SK-N-SH treated with all-trans-retinoic acid at 6 μM for 48 hours (cell line): ENCODE measurements at regions not wholly inside any gene's neighbourhood (a gene's known extent, or its start where the extent isn't known, plus 50 kb on each side); places are given as distances from the start of the nearest gene placed in this dataset.

Experiments
- ATAC-seq: fragments of 200-7000 bp; cut with Tn5 transposase; 3 replicates; pipeline ENCODE4 v1.9.1; 2020; ENCODE audit warnings: mild to moderate bottlenecking, moderate library complexity
- ARNTL ChIP-seq: fragments of 450-650 bp; formaldehyde crosslinking; IDR thresholded peaks from 2 replicates; pipeline ENCODE4 v1.5.0; 2020; ENCODE audit warnings: low read depth, mild to moderate bottlenecking, moderate library complexity, borderline replicate concordance
- BACH2 ChIP-seq: fragments of 250-450 bp; sonication (Bioruptor Pico); IDR thresholded peaks from 2 replicates; pipeline ENCODE4 v1.9.0; 2021; ENCODE audit warnings: mild to moderate bottlenecking, borderline replicate concordance
- CSDC2 ChIP-seq: fragments of 250-450 bp; sonication (Bioruptor Pico); IDR thresholded peaks from 2 replicates; pipeline ENCODE4 v1.5.0; 2020; ENCODE audit warnings: mild to moderate bottlenecking, moderate library complexity
- ESRRG ChIP-seq: fragments of 250-450 bp; sonication (Bioruptor Pico); IDR thresholded peaks from 2 replicates; pipeline ENCODE4 v1.6.1; 2021; ENCODE audit warnings: mild to moderate bottlenecking
- GLIS3 ChIP-seq: fragments of 250-450 bp; sonication (Bioruptor Pico); IDR thresholded peaks from 2 replicates; pipeline ENCODE4 v1.5.0; 2020; ENCODE audit warnings: mild to moderate bottlenecking, moderate library complexity
- ISL1 ChIP-seq: fragments of 250-450 bp; sonication (Bioruptor Pico); IDR thresholded peaks from 2 replicates; pipeline ENCODE4 v2.1.2; 2022; ENCODE audit warnings: mild to moderate bottlenecking, moderate library complexity
- OSR1 ChIP-seq: fragments of 250-450 bp; sonication (Bioruptor Pico); IDR thresholded peaks from 2 replicates; pipeline ENCODE4 v1.8.0; 2022; ENCODE audit warnings: moderate library complexity, mild to moderate bottlenecking, inconsistent platforms
- PPARA ChIP-seq: fragments of 250-450 bp; sonication (Bioruptor Pico); IDR thresholded peaks from 2 replicates; pipeline ENCODE4 v1.5.0; 2020; ENCODE audit warnings: mild to moderate bottlenecking, borderline replicate concordance
- RARB ChIP-seq: fragments of 250-450 bp; sonication (Bioruptor Pico); IDR thresholded peaks from 2 replicates; pipeline ENCODE4 v1.8.0; 2021; ENCODE audit warnings: mild to moderate bottlenecking, moderate library complexity
- TCF4 ChIP-seq: fragments of 250-450 bp; sonication (Bioruptor Pico); IDR thresholded peaks from 2 replicates; pipeline ENCODE4 v1.8.0; 2021; ENCODE audit warnings: mild to moderate bottlenecking, moderate library complexity, borderline replicate concordance
- TOX ChIP-seq: fragments of 250-450 bp; sonication (Bioruptor Pico); IDR thresholded peaks from 2 replicates; pipeline ENCODE4 v1.8.0; 2021; ENCODE audit warnings: mild to moderate bottlenecking, moderate library complexity, borderline replicate concordance
- ZC3H10 ChIP-seq: fragments of 250-450 bp; sonication (Bioruptor Pico); IDR thresholded peaks from 2 replicates; pipeline ENCODE4 v1.5.1; 2021; ENCODE audit warnings: mild to moderate bottlenecking, moderate library complexity
- ZFP30 ChIP-seq: fragments of 450-650 bp; formaldehyde crosslinking; IDR thresholded peaks from 2 replicates; pipeline ENCODE4 v1.5.0; 2022; ENCODE audit warnings: mild to moderate bottlenecking, moderate library complexity
- ZNF565 ChIP-seq: fragments of 450-650 bp; formaldehyde crosslinking; conservative IDR thresholded peaks from 2 replicates; pipeline ENCODE4 v1.5.0; 2020; ENCODE audit warnings: low read depth, mild to moderate bottlenecking, moderate library complexity
- ZNF70 ChIP-seq: fragments of 450-650 bp; formaldehyde crosslinking; IDR thresholded peaks from 2 replicates; pipeline ENCODE4 v1.5.0; 2020; ENCODE audit warnings: mild to moderate bottlenecking, moderate library complexity
- ZNF8 ChIP-seq: fragments of 450-650 bp; formaldehyde crosslinking; IDR thresholded peaks from 2 replicates; pipeline ENCODE4 v1.5.0; 2020; ENCODE audit warnings: mild to moderate bottlenecking, moderate library complexity
- TF ChIP-seq, protein P1 (sequence below): fragments of 250-450 bp; sonication (Bioruptor Pico); IDR thresholded peaks from 2 replicates; pipeline ENCODE4 v1.5.0; 2020; ENCODE audit warnings: mild to moderate bottlenecking, moderate library complexity
- TF ChIP-seq, protein P2 (sequence below): fragments of 250-450 bp; sonication (Bioruptor Pico); IDR thresholded peaks from 2 replicates; pipeline ENCODE4 v1.5.1; 2020; ENCODE audit warnings: low read depth, mild to moderate bottlenecking, moderate library complexity
- TF ChIP-seq, protein P3 (sequence below): fragments of 250-450 bp; sonication (Bioruptor Pico); IDR thresholded peaks from 2 replicates; pipeline ENCODE4 v1.5.1; 2021; ENCODE audit warnings: mild to moderate bottlenecking, moderate library complexity
- TF ChIP-seq, protein P4 (sequence below): fragments of 250-450 bp; sonication (Bioruptor Pico); IDR thresholded peaks from 2 replicates; pipeline ENCODE4 v1.8.0; 2021; ENCODE audit warnings: low read depth, mild to moderate bottlenecking, moderate library complexity, borderline replicate concordance
- TF ChIP-seq, protein P5 (sequence below): fragments of 250-450 bp; sonication (Bioruptor Pico); IDR thresholded peaks from 2 replicates; pipeline ENCODE4 v1.8.0; 2020; ENCODE audit warnings: mild to moderate bottlenecking, moderate library complexity, borderline replicate concordance

DNA sequence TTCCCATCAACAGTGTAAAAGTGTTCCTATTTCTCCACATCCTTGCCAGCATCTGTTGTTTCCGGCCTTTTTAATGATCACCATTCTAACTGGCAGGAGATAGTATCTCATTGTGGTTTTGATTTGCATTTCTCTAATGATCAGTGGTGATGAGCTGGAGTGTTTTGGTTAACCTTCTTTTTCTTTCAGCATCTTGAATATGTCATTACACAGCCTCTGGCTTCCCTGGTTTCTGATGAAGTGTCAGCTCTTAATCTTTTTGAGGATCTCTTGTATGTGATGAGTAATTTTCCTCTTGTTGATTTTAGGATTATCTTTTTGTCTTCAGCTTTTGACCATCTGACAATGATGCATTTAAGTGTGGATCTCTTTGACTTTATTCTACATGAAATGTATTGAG lies 133.2 kb upstream of the GRIK3 start:
- ATAC-seq, result no peak
- no peak for TF ChIP-seq OSR1 (CRISPR knock-in tag)
- no peak for TF ChIP-seq ZNF70 (CRISPR knock-in tag)
- no peak for TF ChIP-seq TCF4 (CRISPR knock-in tag)
- TF ChIP-seq, protein P1, sequence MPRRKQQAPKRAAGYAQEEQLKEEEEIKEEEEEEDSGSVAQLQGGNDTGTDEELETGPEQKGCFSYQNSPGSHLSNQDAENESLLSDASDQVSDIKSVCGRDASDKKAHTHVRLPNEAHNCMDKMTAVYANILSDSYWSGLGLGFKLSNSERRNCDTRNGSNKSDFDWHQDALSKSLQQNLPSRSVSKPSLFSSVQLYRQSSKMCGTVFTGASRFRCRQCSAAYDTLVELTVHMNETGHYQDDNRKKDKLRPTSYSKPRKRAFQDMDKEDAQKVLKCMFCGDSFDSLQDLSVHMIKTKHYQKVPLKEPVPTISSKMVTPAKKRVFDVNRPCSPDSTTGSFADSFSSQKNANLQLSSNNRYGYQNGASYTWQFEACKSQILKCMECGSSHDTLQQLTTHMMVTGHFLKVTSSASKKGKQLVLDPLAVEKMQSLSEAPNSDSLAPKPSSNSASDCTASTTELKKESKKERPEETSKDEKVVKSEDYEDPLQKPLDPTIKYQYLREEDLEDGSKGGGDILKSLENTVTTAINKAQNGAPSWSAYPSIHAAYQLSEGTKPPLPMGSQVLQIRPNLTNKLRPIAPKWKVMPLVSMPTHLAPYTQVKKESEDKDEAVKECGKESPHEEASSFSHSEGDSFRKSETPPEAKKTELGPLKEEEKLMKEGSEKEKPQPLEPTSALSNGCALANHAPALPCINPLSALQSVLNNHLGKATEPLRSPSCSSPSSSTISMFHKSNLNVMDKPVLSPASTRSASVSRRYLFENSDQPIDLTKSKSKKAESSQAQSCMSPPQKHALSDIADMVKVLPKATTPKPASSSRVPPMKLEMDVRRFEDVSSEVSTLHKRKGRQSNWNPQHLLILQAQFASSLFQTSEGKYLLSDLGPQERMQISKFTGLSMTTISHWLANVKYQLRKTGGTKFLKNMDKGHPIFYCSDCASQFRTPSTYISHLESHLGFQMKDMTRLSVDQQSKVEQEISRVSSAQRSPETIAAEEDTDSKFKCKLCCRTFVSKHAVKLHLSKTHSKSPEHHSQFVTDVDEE (CRISPR knock-in tag), result no peak
- TF ChIP-seq CSDC2 (CRISPR knock-in tag), result no peak
- no peak for TF ChIP-seq ZNF565 (CRISPR knock-in tag)
- TF ChIP-seq, protein P2, sequence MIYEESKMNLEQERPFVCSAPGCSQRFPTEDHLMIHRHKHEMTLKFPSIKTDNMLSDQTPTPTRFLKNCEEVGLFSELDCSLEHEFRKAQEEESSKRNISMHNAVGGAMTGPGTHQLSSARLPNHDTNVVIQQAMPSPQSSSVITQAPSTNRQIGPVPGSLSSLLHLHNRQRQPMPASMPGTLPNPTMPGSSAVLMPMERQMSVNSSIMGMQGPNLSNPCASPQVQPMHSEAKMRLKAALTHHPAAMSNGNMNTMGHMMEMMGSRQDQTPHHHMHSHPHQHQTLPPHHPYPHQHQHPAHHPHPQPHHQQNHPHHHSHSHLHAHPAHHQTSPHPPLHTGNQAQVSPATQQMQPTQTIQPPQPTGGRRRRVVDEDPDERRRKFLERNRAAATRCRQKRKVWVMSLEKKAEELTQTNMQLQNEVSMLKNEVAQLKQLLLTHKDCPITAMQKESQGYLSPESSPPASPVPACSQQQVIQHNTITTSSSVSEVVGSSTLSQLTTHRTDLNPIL (CRISPR knock-in tag), result no peak
- no peak for TF ChIP-seq ZFP30 (CRISPR knock-in tag)
- TF ChIP-seq ESRRG (CRISPR knock-in tag), result no peak

DNA sequence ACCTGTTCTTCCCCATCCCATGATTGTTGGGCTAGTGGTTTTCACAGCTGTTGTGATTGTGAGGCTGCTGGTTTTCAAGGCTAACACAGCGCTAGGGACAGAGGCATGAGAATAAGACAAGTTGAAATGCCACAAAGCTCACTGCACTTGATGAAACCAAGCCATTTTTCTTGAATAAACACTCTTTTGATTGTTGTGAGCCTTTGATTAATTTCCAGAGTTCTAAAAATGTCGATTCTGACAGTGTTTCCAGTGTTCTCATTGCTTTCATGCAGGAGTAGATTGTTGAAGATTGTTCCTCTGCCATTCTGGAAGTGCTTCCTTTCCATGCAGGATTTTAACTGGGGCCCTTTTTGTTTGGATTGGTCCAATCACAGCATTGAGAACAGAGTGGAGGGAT lies 134.9 kb upstream of the GRIK3 start:
- ATAC-seq, result no peak
- TF ChIP-seq ZNF8 (CRISPR knock-in tag) (no peak), ISL1 (no peak), PPARA (no peak), ARNTL (CRISPR knock-in tag) (no peak), ZC3H10 (CRISPR knock-in tag) (no peak), TCF4 (CRISPR knock-in tag) (no peak), RARB (CRISPR knock-in tag) (no peak), OSR1 (CRISPR knock-in tag) (no peak), GLIS3 (no peak), BACH2 (no peak), ZNF565 (CRISPR knock-in tag) (no peak), TOX (CRISPR knock-in tag) (no peak), CSDC2 (CRISPR knock-in tag) (no peak), ZNF70 (CRISPR knock-in tag) (no peak)
- TF ChIP-seq, protein P3, sequence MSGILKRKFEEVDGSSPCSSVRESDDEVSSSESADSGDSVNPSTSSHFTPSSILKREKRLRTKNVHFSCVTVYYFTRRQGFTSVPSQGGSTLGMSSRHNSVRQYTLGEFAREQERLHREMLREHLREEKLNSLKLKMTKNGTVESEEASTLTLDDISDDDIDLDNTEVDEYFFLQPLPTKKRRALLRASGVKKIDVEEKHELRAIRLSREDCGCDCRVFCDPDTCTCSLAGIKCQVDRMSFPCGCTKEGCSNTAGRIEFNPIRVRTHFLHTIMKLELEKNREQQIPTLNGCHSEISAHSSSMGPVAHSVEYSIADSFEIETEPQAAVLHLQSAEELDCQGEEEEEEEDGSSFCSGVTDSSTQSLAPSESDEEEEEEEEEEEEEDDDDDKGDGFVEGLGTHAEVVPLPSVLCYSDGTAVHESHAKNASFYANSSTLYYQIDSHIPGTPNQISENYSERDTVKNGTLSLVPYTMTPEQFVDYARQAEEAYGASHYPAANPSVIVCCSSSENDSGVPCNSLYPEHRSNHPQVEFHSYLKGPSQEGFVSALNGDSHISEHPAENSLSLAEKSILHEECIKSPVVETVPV (CRISPR knock-in tag), result no peak
- TF ChIP-seq, protein P1 (CRISPR knock-in tag), result no peak
- TF ChIP-seq, protein P4, sequence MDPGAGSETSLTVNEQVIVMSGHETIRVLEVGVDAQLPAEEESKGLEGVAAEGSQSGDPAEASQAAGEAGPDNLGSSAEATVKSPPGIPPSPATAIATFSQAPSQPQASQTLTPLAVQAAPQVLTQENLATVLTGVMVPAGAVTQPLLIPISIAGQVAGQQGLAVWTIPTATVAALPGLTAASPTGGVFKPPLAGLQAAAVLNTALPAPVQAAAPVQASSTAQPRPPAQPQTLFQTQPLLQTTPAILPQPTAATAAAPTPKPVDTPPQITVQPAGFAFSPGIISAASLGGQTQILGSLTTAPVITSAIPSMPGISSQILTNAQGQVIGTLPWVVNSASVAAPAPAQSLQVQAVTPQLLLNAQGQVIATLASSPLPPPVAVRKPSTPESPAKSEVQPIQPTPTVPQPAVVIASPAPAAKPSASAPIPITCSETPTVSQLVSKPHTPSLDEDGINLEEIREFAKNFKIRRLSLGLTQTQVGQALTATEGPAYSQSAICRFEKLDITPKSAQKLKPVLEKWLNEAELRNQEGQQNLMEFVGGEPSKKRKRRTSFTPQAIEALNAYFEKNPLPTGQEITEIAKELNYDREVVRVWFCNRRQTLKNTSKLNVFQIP (CRISPR knock-in tag), result no peak
- TF ChIP-seq, protein P5, sequence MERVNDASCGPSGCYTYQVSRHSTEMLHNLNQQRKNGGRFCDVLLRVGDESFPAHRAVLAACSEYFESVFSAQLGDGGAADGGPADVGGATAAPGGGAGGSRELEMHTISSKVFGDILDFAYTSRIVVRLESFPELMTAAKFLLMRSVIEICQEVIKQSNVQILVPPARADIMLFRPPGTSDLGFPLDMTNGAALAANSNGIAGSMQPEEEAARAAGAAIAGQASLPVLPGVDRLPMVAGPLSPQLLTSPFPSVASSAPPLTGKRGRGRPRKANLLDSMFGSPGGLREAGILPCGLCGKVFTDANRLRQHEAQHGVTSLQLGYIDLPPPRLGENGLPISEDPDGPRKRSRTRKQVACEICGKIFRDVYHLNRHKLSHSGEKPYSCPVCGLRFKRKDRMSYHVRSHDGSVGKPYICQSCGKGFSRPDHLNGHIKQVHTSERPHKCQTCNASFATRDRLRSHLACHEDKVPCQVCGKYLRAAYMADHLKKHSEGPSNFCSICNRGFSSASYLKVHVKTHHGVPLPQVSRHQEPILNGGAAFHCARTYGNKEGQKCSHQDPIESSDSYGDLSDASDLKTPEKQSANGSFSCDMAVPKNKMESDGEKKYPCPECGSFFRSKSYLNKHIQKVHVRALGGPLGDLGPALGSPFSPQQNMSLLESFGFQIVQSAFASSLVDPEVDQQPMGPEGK (CRISPR knock-in tag), result no peak
- TF ChIP-seq, protein P2 (CRISPR knock-in tag), result no peak
